GM23338 (cell line): ENCODE measurements at regions not wholly inside any gene's neighbourhood (a gene's known extent, or its start where the extent isn't known, plus 50 kb on each side); places are given as distances from the start of the nearest gene placed in this dataset.

ENCODE experiments used
- ATAC-seq: fragments of 200-7000 bp; cut with Tn5 transposase; 3 replicates; pipeline ENCODE4 v1.9.1; 2020
- DNase-seq: peaks from one replicate; pipeline ENCODE4 v3.0.0-alpha.2; 2015; ENCODE audit warnings: low spot score
- H2AFZ ChIP-seq: fragments of 200-600 bp; sonication (generic); 2 replicates; pipeline ENCODE4 v1.8.0; 2016; ENCODE audit warnings: antibody characterized with exemption, mild to moderate bottlenecking, moderate library complexity
- H3F3A ChIP-seq: fragments of 200-600 bp; sonication (generic); replicated peaks from 2 replicates; pipeline ENCODE4 v1.8.0; 2017; ENCODE audit warnings: antibody characterized with exemption, mixed run types, low read depth
- H3K27ac ChIP-seq: fragments of 200-600 bp; sonication (generic); 2 replicates; pipeline ENCODE4 v1.6.1; 2016; ENCODE audit warnings: low read depth
- H3K27me3 ChIP-seq: fragments of 200-600 bp; sonication (generic); 2 replicates; pipeline ENCODE4 v1.8.0; 2016; ENCODE audit warnings: mild to moderate bottlenecking, mixed run types, moderate library complexity; ENCODE audit not compliant: insufficient read depth
- H3K36me3 ChIP-seq: fragments of 200-600 bp; sonication (generic); 2 replicates; pipeline ENCODE4 v1.8.0; 2016; ENCODE audit warnings: mild to moderate bottlenecking; ENCODE audit not compliant: insufficient read depth
- H3K4me1 ChIP-seq: fragments of 200-600 bp; sonication (generic); 2 replicates; pipeline ENCODE4 v1.8.0; 2016; ENCODE audit warnings: mild to moderate bottlenecking, moderate library complexity; ENCODE audit not compliant: insufficient read depth
- H3K4me2 ChIP-seq: fragments of 200-600 bp; sonication (generic); 2 replicates; pipeline ENCODE4 v1.7.1; 2017; ENCODE audit warnings: mixed run types
- H3K4me3 ChIP-seq: fragments of 200-600 bp; sonication (generic); 2 replicates; pipeline ENCODE4 v1.6.1; 2016; ENCODE audit warnings: mixed run types
- H3K79me2 ChIP-seq: fragments of 200-600 bp; sonication (generic); replicated peaks from 2 replicates; pipeline ENCODE4 v1.8.0; 2017; ENCODE audit warnings: mild to moderate bottlenecking; ENCODE audit not compliant: insufficient read depth
- H3K9me2 ChIP-seq: fragments of 200-600 bp; sonication (generic); 2 replicates; pipeline ENCODE4 v1.8.0; 2017; ENCODE audit not compliant: insufficient read depth
- H4K20me1 ChIP-seq: fragments of 200-600 bp; sonication (generic); replicated peaks from 2 replicates; pipeline ENCODE4 v1.8.0; 2017; ENCODE audit warnings: mild to moderate bottlenecking; ENCODE audit not compliant: insufficient read depth
- H3K27ac Mint-ChIP-seq: 2 replicates; pipeline ENCODE4 v1.8.0; 2020; ENCODE audit warnings: inconsistent platforms, mild to moderate bottlenecking, moderate library complexity, mixed read lengths
- H3K27me3 Mint-ChIP-seq: 3 replicates; pipeline ENCODE4 v1.8.0; 2022; ENCODE audit warnings: low read depth, mild to moderate bottlenecking, moderate library complexity, mixed read lengths, inconsistent platforms; ENCODE audit not compliant: insufficient read depth, poor library complexity
- H3K36me3 Mint-ChIP-seq: 3 replicates; pipeline ENCODE4 v1.8.0; 2021; ENCODE audit warnings: low read depth, mild to moderate bottlenecking, inconsistent platforms, moderate library complexity, mixed read lengths
- H3K4me1 Mint-ChIP-seq: 3 replicates; pipeline ENCODE4 v1.8.0; 2020; ENCODE audit warnings: mild to moderate bottlenecking, inconsistent platforms, mixed read lengths
- H3K4me3 Mint-ChIP-seq: 3 replicates; pipeline ENCODE4 v1.8.0; 2021; ENCODE audit warnings: moderate library complexity, mild to moderate bottlenecking, inconsistent platforms, mixed read lengths
- H3K9me3 Mint-ChIP-seq: 3 replicates; pipeline ENCODE4 v1.8.0; 2020; ENCODE audit warnings: moderate library complexity, mild to moderate bottlenecking, inconsistent platforms, mixed read lengths
- CREB1 ChIP-seq: fragments of 250-450 bp; sonication (Bioruptor Pico); IDR thresholded peaks from 2 replicates; pipeline ENCODE4 v1.5.0; 2020; ENCODE audit warnings: low read depth, mild to moderate bottlenecking, moderate library complexity
- CTCF ChIP-seq, 2 experiments: fragments of 200-600 bp in 1 of 2; sonication (generic) in 1 of 2; conservative IDR thresholded peaks; 2 replicates each; pipeline versions ENCODE4 v1.5.1 to v1.6.1; 2016 to 2017; ENCODE audit warnings: antibody characterized with exemption in 2 of 2, low read depth in 2 of 2, mild to moderate bottlenecking in 2 of 2, moderate library complexity in 1 of 2
- ETS1 ChIP-seq: IDR thresholded peaks from 2 replicates; pipeline ENCODE4 v1.6.1; 2016; ENCODE audit warnings: antibody characterized with exemption
- EZH2 ChIP-seq: fragments of 200-600 bp; sonication (generic); IDR thresholded peaks from one replicate; pipeline ENCODE4 v1.8.0; 2017; ENCODE audit warnings: antibody characterized with exemption, mild to moderate bottlenecking, low read depth; ENCODE audit not compliant: unreplicated experiment
- EZH2phosphoT487 ChIP-seq: fragments of 200-600 bp; sonication (generic); IDR thresholded peaks from one replicate; pipeline ENCODE4 v1.8.1; 2018; ENCODE audit warnings: antibody characterized with exemption; ENCODE audit not compliant: unreplicated experiment
- JUNB ChIP-seq: IDR thresholded peaks from one replicate; pipeline ENCODE4 v1.6.1; 2016; ENCODE audit warnings: antibody characterized with exemption; ENCODE audit not compliant: unreplicated experiment
- NANOG ChIP-seq: IDR thresholded peaks from 2 replicates; pipeline ENCODE4 v1.6.1; 2016; ENCODE audit warnings: antibody characterized with exemption, borderline replicate concordance
- POLR2AphosphoS5 ChIP-seq: IDR thresholded peaks from 2 replicates; pipeline ENCODE4 v1.6.1; 2016; ENCODE audit warnings: antibody characterized with exemption, low read depth
- REST ChIP-seq: IDR thresholded peaks from one replicate; pipeline ENCODE4 v1.6.1; 2018; ENCODE audit warnings: antibody characterized with exemption; ENCODE audit not compliant: unreplicated experiment
- STAT1 ChIP-seq: IDR thresholded peaks from one replicate; pipeline ENCODE4 v1.6.1; 2016; ENCODE audit warnings: antibody characterized with exemption; ENCODE audit not compliant: unreplicated experiment
- ZNF114 ChIP-seq: fragments of 250-450 bp; sonication (Bioruptor Pico); IDR thresholded peaks from 2 replicates; pipeline ENCODE4 v1.5.0; 2020; ENCODE audit warnings: mild to moderate bottlenecking, moderate library complexity
- ZNF331 ChIP-seq: fragments of 250-450 bp; sonication (Bioruptor Pico); IDR thresholded peaks from 2 replicates; pipeline ENCODE4 v1.5.0; 2020; ENCODE audit warnings: low read depth, mild to moderate bottlenecking, moderate library complexity
- ZNF462 ChIP-seq: fragments of 250-450 bp; sonication (Bioruptor Pico); IDR thresholded peaks from 2 replicates; pipeline ENCODE4 v1.5.0; 2020; ENCODE audit warnings: mild to moderate bottlenecking, moderate library complexity

- no peaks in the 10 kb centered on the region for H3K4me1 Mint-ChIP-seq
- H3K9me2 ChIP-seq: no peaks in the 10 kb centered on the region; the same call in 1 of the 2 replicates
- H3K36me3 ChIP-seq: no peaks in the 10 kb centered on the region
- no peaks in the 10 kb centered on the region for H3K4me1 ChIP-seq
- no peak for ATAC-seq
- H3K4me3 Mint-ChIP-seq: no peak overlapping the region
- no peak overlapping the region for H3K27ac ChIP-seq
- DNase-seq: no peak
- H3K4me3 ChIP-seq: no peak overlapping the region
- no peaks in the 10 kb centered on the region for H3F3A ChIP-seq
- H3K9me3 Mint-ChIP-seq: peaks cover 3% of the 10 kb centered on the region; the same call in 2 of the 3 replicates
- TF ChIP-seq JUNB (no peak), POLR2AphosphoS5 (no peak), CREB1 (CRISPR knock-in tag) (no peak), ZNF331 (CRISPR knock-in tag) (no peak), ZNF462 (no peak), EZH2phosphoT487 (no peak), EZH2 (no peak), STAT1 (no peak), ZNF114 (CRISPR knock-in tag) (no peak), NANOG (no peak), CTCF (conservative IDR thresholded peaks at IDR 0.05; ENCODE audit: low read depth in 2 of 2) (no peak), REST (no peak), ETS1 (no peak)
- H3K36me3 Mint-ChIP-seq: no peaks in the 10 kb centered on the region
- no peak overlapping the region for H3K4me2 ChIP-seq
- H3K27me3 Mint-ChIP-seq: no peaks in the 10 kb centered on the region
- no peaks in the 10 kb centered on the region for H3K79me2 ChIP-seq
- no peak overlapping the region for H3K27ac Mint-ChIP-seq
- H2AFZ ChIP-seq: no peak overlapping the region
- no peaks in the 10 kb centered on the region for H4K20me1 ChIP-seq
- H3K27me3 ChIP-seq: no peaks in the 10 kb centered on the region
These were observed 252.7 kb downstream of the KIF20B start for GRCh38 chr10:89954061-89954460.
